ENCODE measurements at regions not wholly inside any gene's neighbourhood (a gene's known extent, or its start where the extent isn't known, plus 50 kb on each side); places are given as distances from the start of the nearest gene placed in this dataset.

DNA sequence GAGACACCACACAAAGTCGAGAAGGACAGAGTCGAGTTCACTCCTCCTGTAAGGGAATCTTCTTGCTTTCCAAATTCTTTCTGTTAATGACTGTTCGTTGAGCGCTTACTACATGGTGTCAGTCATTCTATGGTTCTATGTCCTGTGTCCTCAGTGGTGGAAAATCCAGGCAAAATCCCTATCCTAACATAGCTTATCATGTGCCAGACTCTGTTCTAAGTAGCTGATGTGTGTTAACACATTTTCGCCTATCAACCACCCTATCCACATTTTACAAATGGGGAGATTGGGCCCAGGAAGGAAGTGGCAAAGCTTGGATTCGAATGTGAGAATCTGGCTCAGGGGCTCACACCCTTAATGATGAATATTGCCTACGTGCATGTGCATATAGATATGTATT, 280.1 kb downstream of the GATA3 start:
- intact Hi-C loops (cut with micrococcal nuclease; ENCODE audit: unreplicated experiment) = loop anchor here (5.0 kb wide), 1 partner anchor 282 kb away; the partner anchor contains the start of gene GATA3
- peaks cover 8% of the 10 kb centered on the region; the same call in 1 of the 2 replicates for H3K4me1 ChIP-seq
- no peaks in the 10 kb centered on the region for H3K9me3 Mint-ChIP-seq (ENCODE audit: unreplicated experiment)
- BruUV-seq (replicated peaks) = no TSS peak
- no peaks in the 10 kb centered on the region for H3K27me3 ChIP-seq (replicated peaks; ENCODE audit: control insufficient read depth, insufficient read depth, low read length)
- H3K4me3 ChIP-seq (ENCODE audit: low read depth, low read length) = no peak overlapping the region
- no peak overlapping the region for H3K27ac Mint-ChIP-seq (ENCODE audit: unreplicated experiment)
- ChIA-PET CTCF (no interaction called here), POLR2A (no interaction called here)
- no peaks in the 10 kb centered on the region for H3K9me3 ChIP-seq
- no peaks in the 10 kb centered on the region for H3K27me3 Mint-ChIP-seq (ENCODE audit: insufficient read depth, unreplicated experiment)
- TF ChIP-seq, protein P1, sequence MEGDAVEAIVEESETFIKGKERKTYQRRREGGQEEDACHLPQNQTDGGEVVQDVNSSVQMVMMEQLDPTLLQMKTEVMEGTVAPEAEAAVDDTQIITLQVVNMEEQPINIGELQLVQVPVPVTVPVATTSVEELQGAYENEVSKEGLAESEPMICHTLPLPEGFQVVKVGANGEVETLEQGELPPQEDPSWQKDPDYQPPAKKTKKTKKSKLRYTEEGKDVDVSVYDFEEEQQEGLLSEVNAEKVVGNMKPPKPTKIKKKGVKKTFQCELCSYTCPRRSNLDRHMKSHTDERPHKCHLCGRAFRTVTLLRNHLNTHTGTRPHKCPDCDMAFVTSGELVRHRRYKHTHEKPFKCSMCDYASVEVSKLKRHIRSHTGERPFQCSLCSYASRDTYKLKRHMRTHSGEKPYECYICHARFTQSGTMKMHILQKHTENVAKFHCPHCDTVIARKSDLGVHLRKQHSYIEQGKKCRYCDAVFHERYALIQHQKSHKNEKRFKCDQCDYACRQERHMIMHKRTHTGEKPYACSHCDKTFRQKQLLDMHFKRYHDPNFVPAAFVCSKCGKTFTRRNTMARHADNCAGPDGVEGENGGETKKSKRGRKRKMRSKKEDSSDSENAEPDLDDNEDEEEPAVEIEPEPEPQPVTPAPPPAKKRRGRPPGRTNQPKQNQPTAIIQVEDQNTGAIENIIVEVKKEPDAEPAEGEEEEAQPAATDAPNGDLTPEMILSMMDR (IDR thresholded peaks at IDR 0.05; ENCODE audit: insufficient read depth in 1 of 2, low read depth in 1 of 2, low read length in 1 of 2, severe bottlenecking in 1 of 2, unreplicated experiment in 1 of 2) = no peak
- peaks cover 16% of the 10 kb centered on the region for H3K4me1 Mint-ChIP-seq (ENCODE audit: low read depth, unreplicated experiment)
- no peak overlapping the region for H3K4me3 Mint-ChIP-seq (ENCODE audit: unreplicated experiment)
- H3K36me3 ChIP-seq (ENCODE audit: control insufficient read depth, insufficient read depth, low read length) = no peaks in the 10 kb centered on the region
- no peak for DNase-seq
- H3K36me3 Mint-ChIP-seq (ENCODE audit: insufficient read depth, unreplicated experiment) = no peaks in the 10 kb centered on the region

DNA sequence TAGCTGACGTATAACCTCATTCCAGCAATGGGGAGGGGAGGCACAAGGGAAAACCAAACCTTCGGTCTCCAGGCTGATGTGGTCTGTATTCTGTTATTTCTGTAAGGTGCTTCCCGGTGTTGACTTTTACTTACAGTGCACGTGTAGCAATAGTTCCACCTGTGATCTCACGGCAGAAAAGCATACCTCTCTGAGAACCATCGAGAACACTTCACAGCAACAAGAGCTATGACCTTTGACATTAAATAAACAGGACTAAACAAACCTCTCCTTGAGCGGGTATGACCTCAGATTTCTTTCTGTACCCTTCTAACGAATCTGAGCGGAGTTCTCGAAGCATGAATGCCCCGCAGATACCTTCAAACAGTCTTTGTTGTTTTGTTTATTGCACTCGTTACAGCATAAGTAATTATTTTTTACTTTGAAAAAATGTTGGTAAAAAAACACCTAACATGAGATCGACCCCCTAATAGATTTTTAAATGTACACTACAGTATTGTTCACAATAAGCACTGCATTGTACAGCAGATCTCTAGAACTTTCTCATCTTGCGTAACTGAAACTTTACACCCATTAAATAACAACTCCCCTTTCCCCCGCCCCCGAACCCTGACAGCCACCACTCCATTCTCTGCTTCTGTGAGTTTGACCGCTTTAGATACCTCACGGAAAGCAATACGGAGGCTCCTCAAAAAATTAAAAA, 282.3 kb downstream of the GATA3 start:
- Mint-ChIP-seq H3K27me3 (ENCODE audit: insufficient read depth, unreplicated experiment) (no peaks in the 10 kb centered on the region), H3K4me3 (ENCODE audit: unreplicated experiment) (peak overlapping the region; percentile 61), H3K4me1 (ENCODE audit: low read depth, unreplicated experiment) (peaks cover 14% of the 10 kb centered on the region), H3K36me3 (ENCODE audit: insufficient read depth, unreplicated experiment) (no peaks in the 10 kb centered on the region), H3K9me3 (ENCODE audit: unreplicated experiment) (peaks cover 15% of the 10 kb centered on the region), H3K27ac (ENCODE audit: unreplicated experiment) (peak overlapping the region; percentile 55)
- no peaks in the 10 kb centered on the region for H3K27me3 ChIP-seq (replicated peaks; ENCODE audit: control insufficient read depth, insufficient read depth, low read length)
- no TSS peak for BruUV-seq (replicated peaks)
- TF ChIP-seq, protein P1 (IDR thresholded peaks at IDR 0.05; ENCODE audit: insufficient read depth in 1 of 2, low read depth in 1 of 2, low read length in 1 of 2, severe bottlenecking in 1 of 2, unreplicated experiment in 1 of 2) = no peak
- DNase-seq = peak; percentile 52 to 56
- intact Hi-C loops (cut with micrococcal nuclease; ENCODE audit: unreplicated experiment) = loop anchor here (1.0 to 5.0 kb wide), 3 partner anchors 11 to 284 kb away; partner anchors contain the start of gene GATA3
- ChIA-PET POLR2A (interaction anchor here (0.5 kb wide), 1 partner anchor 548 kb away, joined by 3 read pairs; no protein-coding TSS in a partner anchor), CTCF (no interaction called here)
- no peaks in the 10 kb centered on the region for H3K9me3 ChIP-seq
- H3K4me3 ChIP-seq (ENCODE audit: low read depth, low read length) = 0 out of 2 replicates have a peak overlapping the region, but pooled peaks have one; percentile 8
- peaks cover 8% of the 10 kb centered on the region; the same call in 1 of the 2 replicates for H3K4me1 ChIP-seq
- H3K36me3 ChIP-seq (ENCODE audit: control insufficient read depth, insufficient read depth, low read length) = no peaks in the 10 kb centered on the region

DNA sequence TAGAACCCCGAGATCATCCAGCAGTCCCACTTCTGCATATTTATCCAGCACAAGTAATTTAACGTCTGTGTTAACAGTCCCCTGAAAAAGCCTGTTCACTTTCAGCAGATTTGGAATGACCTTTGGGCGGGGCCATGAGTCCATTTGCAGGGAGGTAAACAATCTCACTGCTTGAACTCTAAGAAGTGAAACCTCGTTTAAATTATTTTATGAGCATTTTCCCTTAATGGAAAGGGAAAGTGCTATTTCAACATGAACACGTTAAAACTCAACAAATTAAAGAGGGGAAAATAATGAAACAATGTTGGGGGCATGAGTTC, 282.8 kb downstream of the GATA3 start:
- peak in 1 of 2 experiments; percentile 44 for DNase-seq
- Histone ChIP-seq H3K36me3 (ENCODE audit: control insufficient read depth, insufficient read depth, low read length) (no peaks in the 10 kb centered on the region), H3K4me3 (ENCODE audit: low read depth, low read length) (no peak overlapping the region), H3K9me3 (no peaks in the 10 kb centered on the region), H3K27me3 (replicated peaks; ENCODE audit: control insufficient read depth, insufficient read depth, low read length) (no peaks in the 10 kb centered on the region), H3K4me1 (peaks cover 8% of the 10 kb centered on the region; the same call in 1 of the 2 replicates)
- Mint-ChIP-seq H3K36me3 (ENCODE audit: insufficient read depth, unreplicated experiment) (no peaks in the 10 kb centered on the region), H3K27ac (ENCODE audit: unreplicated experiment) (peak overlapping the region; percentile 55), H3K27me3 (ENCODE audit: insufficient read depth, unreplicated experiment) (no peaks in the 10 kb centered on the region), H3K4me3 (ENCODE audit: unreplicated experiment) (peak overlapping the region; percentile 61), H3K9me3 (ENCODE audit: unreplicated experiment) (peaks cover 15% of the 10 kb centered on the region), H3K4me1 (ENCODE audit: low read depth, unreplicated experiment) (peaks cover 10% of the 10 kb centered on the region)
- intact Hi-C loops (cut with micrococcal nuclease; ENCODE audit: unreplicated experiment) = loop anchor here (1.0 to 5.0 kb wide), 2 partner anchors 10 to 285 kb away; partner anchors contain the start of gene GATA3
- ChIA-PET CTCF (no interaction called here), POLR2A (interaction anchor here (0.5 kb wide), 1 partner anchor 549 kb away, joined by 3 read pairs; no protein-coding TSS in a partner anchor)
- no TSS peak for BruUV-seq (replicated peaks)
- TF ChIP-seq, protein P1 (IDR thresholded peaks at IDR 0.05; ENCODE audit: insufficient read depth in 1 of 2, low read depth in 1 of 2, low read length in 1 of 2, severe bottlenecking in 1 of 2, unreplicated experiment in 1 of 2) = no peak
